HL-60 (cell line): ENCODE measurements at regions not wholly inside any gene's neighbourhood (a gene's known extent, or its start where the extent isn't known, plus 50 kb on each side); places are given as distances from the start of the nearest gene placed in this dataset.

Source experiments
- CTCF ChIP-seq: IDR thresholded peaks from one replicate; pipeline ENCODE4 v1.5.1; 2011; ENCODE audit warnings: low read length, control low read depth, inconsistent platforms; ENCODE audit not compliant: insufficient read depth
- POLR2AphosphoS5 ChIP-seq: IDR thresholded peaks from 2 replicates; pipeline ENCODE4 v1.6.1; 2012; ENCODE audit warnings: low read depth
- REST ChIP-seq: IDR thresholded peaks from 2 replicates; pipeline ENCODE4 v1.6.1; 2012; ENCODE audit warnings: low read depth; ENCODE audit not compliant: insufficient replicate concordance

- TF ChIP-seq CTCF: no peak
- TF ChIP-seq REST: no peak
- no peak for TF ChIP-seq POLR2AphosphoS5
These were observed 625.5 kb downstream of the JRKL start for GRCh38 chr11:97015327-97015726.
